Activated CD8-positive, alpha-beta T cell treated with anti-CD3 and anti-CD28 coated beads for 36 hours (primary cell): ENCODE measurements at regions not wholly inside any gene's neighbourhood (a gene's known extent, or its start where the extent isn't known, plus 50 kb on each side); places are given as distances from the start of the nearest gene placed in this dataset.

Source experiments
- ATAC-seq: fragments of 200-7000 bp; cut with Tn5 transposase; one replicate; pipeline ENCODE4 v1.10.0; 2021; ENCODE audit warnings: mild to moderate bottlenecking, moderate library complexity
- CTCF ChIA-PET: fragments of 350-600 bp; sonication (Branson Sonifier 250); formaldehyde crosslinking; loops from one replicate; lab custom pipeline; 2021; ENCODE audit warnings: antibody characterized with exemption; lab: Charles Lee
- POLR2A ChIA-PET: fragments of 350-600 bp; sonication (Branson Sonifier 250); formaldehyde crosslinking; loops from one replicate; lab custom pipeline; 2021; ENCODE audit warnings: antibody characterized with exemption; lab: Charles Lee
- DNase-seq: peaks from one replicate; pipeline ENCODE4 v3.0.0-alpha.2; 2020
- H3K27ac Mint-ChIP-seq: one replicate; pipeline ENCODE4 v1.8.0; 2021; ENCODE audit warnings: mild to moderate bottlenecking, mixed read lengths
- H3K27me3 Mint-ChIP-seq: one replicate; pipeline ENCODE4 v1.8.0; 2021; ENCODE audit warnings: mixed read lengths
- H3K36me3 Mint-ChIP-seq: one replicate; pipeline ENCODE4 v1.8.0; 2021; ENCODE audit warnings: low read depth, mixed read lengths
- H3K4me1 Mint-ChIP-seq: one replicate; pipeline ENCODE4 v1.8.0; 2021; ENCODE audit warnings: low read depth, mixed read lengths
- H3K4me3 Mint-ChIP-seq: one replicate; pipeline ENCODE4 v1.8.0; 2021; ENCODE audit warnings: mild to moderate bottlenecking, moderate library complexity, mixed read lengths
- H3K9me3 Mint-ChIP-seq: one replicate; pipeline ENCODE4 v1.8.0; 2021; ENCODE audit warnings: mixed read lengths
- CTCF ChIP-seq: fragments of 200-600 bp; IDR thresholded peaks from one replicate; pipeline ENCODE4 v1.8.0; 2022; ENCODE audit warnings: antibody characterized with exemption, mild to moderate bottlenecking
- intact Hi-C: fragments of 100-400 bp; cut with micrococcal nuclease; formaldehyde crosslinking; loops from one replicate; pipeline ENCODE4 v1.10.0; 2022

GRCh38 chr2:64838817-64839216 is 150.4 kb upstream of the SLC1A4 start:
- Mint-ChIP-seq H3K9me3 (no peaks in the 10 kb centered on the region), H3K27me3 (no peaks in the 10 kb centered on the region), H3K4me3 (no peak overlapping the region), H3K4me1 (peaks cover 6% of the 10 kb centered on the region), H3K36me3 (no peaks in the 10 kb centered on the region), H3K27ac (no peak overlapping the region)
- CTCF ChIA-PET: interaction anchor here (1.0 to 6.5 kb wide), 2 partner anchors 97 to 194 kb away, joined by 3 to 33 read pairs; no protein-coding TSS in a partner anchor
- intact Hi-C loops: no loop called here
- no peak for ATAC-seq
- POLR2A ChIA-PET: no interaction called here
- DNase-seq: no peak
- TF ChIP-seq CTCF: no peak

GRCh38 chr2:64839844-64840243 is 149.4 kb upstream of the SLC1A4 start:
- TF ChIP-seq CTCF: no peak
- Mint-ChIP-seq H3K36me3 (no peaks in the 10 kb centered on the region), H3K4me1 (peaks cover 6% of the 10 kb centered on the region), H3K9me3 (no peaks in the 10 kb centered on the region), H3K4me3 (no peak overlapping the region), H3K27me3 (no peaks in the 10 kb centered on the region), H3K27ac (no peak overlapping the region)
- intact Hi-C loops: no loop called here
- DNase-seq (peak; percentile 44), ATAC-seq (peak; percentile 82)
- POLR2A ChIA-PET: interaction anchor here (0.6 to 1.0 kb wide), 2 partner anchors 11 to 20 kb away, joined by 3 read pairs; no protein-coding TSS in a partner anchor
- CTCF ChIA-PET: no interaction called here

GRCh38 chr2:64840426-64840881 is 148.7 kb upstream of the SLC1A4 start:
- H3K27ac Mint-ChIP-seq: no peak overlapping the region
- no peaks in the 10 kb centered on the region for H3K36me3 Mint-ChIP-seq
- peaks cover 6% of the 10 kb centered on the region for H3K4me1 Mint-ChIP-seq
- no peaks in the 10 kb centered on the region for H3K27me3 Mint-ChIP-seq
- H3K4me3 Mint-ChIP-seq: no peak overlapping the region
- TF ChIP-seq CTCF: no peak
- CTCF ChIA-PET: interaction anchor here (2.6 kb wide), 1 partner anchor 8 kb away, joined by 21 read pairs; no protein-coding TSS in a partner anchor
- POLR2A ChIA-PET: interaction anchor here (1.0 kb wide), 1 partner anchor 20 kb away, joined by 3 read pairs; no protein-coding TSS in a partner anchor
- DNase-seq (no peak), ATAC-seq (peak; percentile 6)
- intact Hi-C loops: no loop called here
- no peaks in the 10 kb centered on the region for H3K9me3 Mint-ChIP-seq

- Mint-ChIP-seq H3K4me3 (no peak overlapping the region), H3K27ac (no peak overlapping the region), H3K4me1 (peaks cover 6% of the 10 kb centered on the region), H3K9me3 (no peaks in the 10 kb centered on the region), H3K36me3 (no peaks in the 10 kb centered on the region), H3K27me3 (no peaks in the 10 kb centered on the region)
- TF ChIP-seq CTCF: no peak
- ATAC-seq (no peak), DNase-seq (no peak)
- ChIA-PET POLR2A (interaction anchor here (0.6 to 1.2 kb wide), 2 partner anchors 10 to 123 kb away, joined by 3 read pairs; no protein-coding TSS in a partner anchor), CTCF (interaction anchor here (1.0 to 2.6 kb wide), 3 partner anchors 9 to 197 kb away, joined by 3 to 21 read pairs (median 3); no protein-coding TSS in a partner anchor)
- intact Hi-C loops: no loop called here
These were observed 147.7 kb upstream of the SLC1A4 start for GRCh38 chr2:64841461-64841860.

- CTCF ChIA-PET: interaction anchor here (1.0 to 2.6 kb wide), 3 partner anchors 9 to 198 kb away, joined by 3 to 21 read pairs (median 3); no protein-coding TSS in a partner anchor
- H3K27ac Mint-ChIP-seq: no peak overlapping the region
These were observed 147.2 kb upstream of the SLC1A4 start for GRCh38 chr2:64842030-64842429.

More at GRCh38 chr2:64842030-64842429, 147.2 kb upstream of the SLC1A4 start:
- no peak for TF ChIP-seq CTCF
- POLR2A ChIA-PET: interaction anchor here (0.6 to 1.2 kb wide), 3 partner anchors 10 to 123 kb away, joined by 3 read pairs; no protein-coding TSS in a partner anchor
- Mint-ChIP-seq H3K4me3 (no peak overlapping the region), H3K4me1 (peaks cover 6% of the 10 kb centered on the region), H3K36me3 (no peaks in the 10 kb centered on the region), H3K27me3 (no peaks in the 10 kb centered on the region), H3K9me3 (no peaks in the 10 kb centered on the region)
- intact Hi-C loops: no loop called here
- DNase-seq (no peak), ATAC-seq (no peak)
